Tibial artery (tissue), 4 donors: ENCODE measurements at regions not wholly inside any gene's neighbourhood (a gene's known extent, or its start where the extent isn't known, plus 50 kb on each side); places are given as distances from the start of the nearest gene placed in this dataset.

Experiments used
- DNase-seq, 2 donors: peaks; one replicate each; pipeline ENCODE4 v3.0.0-alpha.2; 2019
- H3K27ac ChIP-seq, 2 donors: fragments of 200-600 bp; sonication (generic) in 1 of 2; 1 replicate in 1 of 2; 2 replicates in 1 of 2; pipeline ENCODE4 v1.5.1; 2018 to 2019; ENCODE audit warnings: mild to moderate bottlenecking in 1 of 2
- H3K27me3 ChIP-seq, 2 donors: fragments of 200-600 bp; sonication (generic) in 1 of 2; one replicate each; pipeline versions ENCODE4 v1.5.1 to v1.6.0; 2016 to 2019
- H3K36me3 ChIP-seq, 3 donors: fragments of 200-600 bp; sonication (generic) in 2 of 3; one replicate each; pipeline ENCODE4 v1.5.1; 2016 to 2019; ENCODE audit warnings: mild to moderate bottlenecking in 2 of 3
- H3K4me1 ChIP-seq, 4 donors: fragments of 200-600 bp; sonication (generic) in 2 of 4; 1 replicate in 3 of 4; 2 replicates in 1 of 4; pipeline ENCODE4 v1.5.1; 2016 to 2019
- H3K4me3 ChIP-seq, 2 donors: fragments of 200-600 bp; sonication (generic) in 1 of 2; 1 replicate in 1 of 2; 2 replicates in 1 of 2; pipeline ENCODE4 v1.5.1; 2018 to 2019; ENCODE audit warnings: mild to moderate bottlenecking in 2 of 2
- H3K9me3 ChIP-seq, 3 donors: fragments of 200-600 bp; sonication (generic) in 1 of 3; one replicate each; pipeline ENCODE4 v1.5.1; 2016 to 2019
- CTCF ChIP-seq, 2 experiments: fragments of 200-600 bp in 1 of 2; fragments of 450-650 bp in 1 of 2; IDR thresholded peaks; one replicate each; pipeline ENCODE4 v1.5.1; 2017 to 2019; ENCODE audit warnings: antibody characterized with exemption in 2 of 2, mild to moderate bottlenecking in 1 of 2, moderate library complexity in 1 of 2
- intact Hi-C: fragments of 100-400 bp; cut with DNase I; formaldehyde crosslinking; loops from one replicate; pipeline ENCODE4 v1.15.0; 2023; ENCODE audit warnings: low total_unique reads

- no peak for TF ChIP-seq CTCF (IDR thresholded peaks at IDR 0.05)
- H3K27ac ChIP-seq, result no peak overlapping the region
- DNase-seq, result no peak
- H3K4me3 ChIP-seq, result no peak overlapping the region
- no peaks in the 10 kb centered on the region for H3K27me3 ChIP-seq
- intact Hi-C loops, result no loop called here
- H3K9me3 ChIP-seq, result no peaks in the 10 kb centered on the region
- H3K36me3 ChIP-seq, result no peaks in the 10 kb centered on the region
- H3K4me1 ChIP-seq, result peaks cover 0 to 3% (median 0%) of the 10 kb centered on the region in 4 donors
These were observed 50.0 kb upstream of the PAPOLG start for GRCh38 chr2:60706021-60706420.
